ENCODE measurements at regions not wholly inside any gene's neighbourhood (a gene's known extent, or its start where the extent isn't known, plus 50 kb on each side); places are given as distances from the start of the nearest gene placed in this dataset.

- no peak overlapping the region for H3K4me3 ChIP-seq (ENCODE audit: low read length)
- DNase-seq (ENCODE audit: low read depth): no peak
- TF ChIP-seq CTCF (IDR thresholded peaks at IDR 0.05; ENCODE audit: insufficient read depth, low read depth, low read length, missing control alignments): no peak
Observed at GRCh38 chr2:22855081-22855480, 529.9 kb upstream of the KLHL29 start.

GRCh38 chr2:22855761-22856184 is 529.2 kb upstream of the KLHL29 start:
- no peak overlapping the region for H3K4me3 ChIP-seq (ENCODE audit: low read length)
- no peak for TF ChIP-seq CTCF (IDR thresholded peaks at IDR 0.05; ENCODE audit: insufficient read depth, low read depth, low read length, missing control alignments)
- DNase-seq (ENCODE audit: low read depth): no peak

- no peak for TF ChIP-seq CTCF (IDR thresholded peaks at IDR 0.05; ENCODE audit: insufficient read depth, low read depth, low read length, missing control alignments)
- no peak for DNase-seq (ENCODE audit: low read depth)
- H3K4me3 ChIP-seq (ENCODE audit: low read length): no peak overlapping the region
Observed at GRCh38 chr2:22867973-22868372, 517.0 kb upstream of the KLHL29 start.

GRCh38 chr2:22878121-22878520 is 506.9 kb upstream of the KLHL29 start:
- TF ChIP-seq CTCF (IDR thresholded peaks at IDR 0.05; ENCODE audit: insufficient read depth, low read depth, low read length, missing control alignments): no peak
- DNase-seq (ENCODE audit: low read depth): no peak

GRCh38 chr2:22879009-22879863 is 505.7 kb upstream of the KLHL29 start:
- DNase-seq (ENCODE audit: low read depth): no peak
- H3K4me3 ChIP-seq (ENCODE audit: low read length): no peak overlapping the region
- no peak for TF ChIP-seq CTCF (IDR thresholded peaks at IDR 0.05; ENCODE audit: insufficient read depth, low read depth, low read length, missing control alignments)

More at GRCh38 chr2:22878121-22878520, 506.9 kb upstream of the KLHL29 start:
- no peak overlapping the region for H3K4me3 ChIP-seq (ENCODE audit: low read length)

GRCh38 chr2:22880161-22880560 is 504.8 kb upstream of the KLHL29 start:
- no peak for DNase-seq (ENCODE audit: low read depth)
- no peak for TF ChIP-seq CTCF (IDR thresholded peaks at IDR 0.05; ENCODE audit: insufficient read depth, low read depth, low read length, missing control alignments)
- no peak overlapping the region for H3K4me3 ChIP-seq (ENCODE audit: low read length)

GRCh38 chr2:22882011-22882410 is 503.0 kb upstream of the KLHL29 start:
- no peak for DNase-seq (ENCODE audit: low read depth)
- H3K4me3 ChIP-seq (ENCODE audit: low read length): no peak overlapping the region
- no peak for TF ChIP-seq CTCF (IDR thresholded peaks at IDR 0.05; ENCODE audit: insufficient read depth, low read depth, low read length, missing control alignments)

All from epithelial cell of esophagus (primary cell).